ENCODE measurements at regions not wholly inside any gene's neighbourhood (a gene's known extent, or its start where the extent isn't known, plus 50 kb on each side); places are given as distances from the start of the nearest gene placed in this dataset.

GRCh38 chr3:72418244-72418643, 430.0 kb downstream of the SHQ1 start:
- DNase-seq (ENCODE audit: insufficient read length, low spot score) (no peak), FAIRE-seq (no peak)
- no peak for TF ChIP-seq POLR2A (IDR thresholded peaks at IDR 0.05; ENCODE audit: low read depth, low read length)

- no peak for DNase-seq (ENCODE audit: insufficient read length, low spot score)
- FAIRE-seq: no peak
- no peak for TF ChIP-seq POLR2A (IDR thresholded peaks at IDR 0.05; ENCODE audit: low read depth, low read length)
Observed at GRCh38 chr3:72414481-72415016, 433.7 kb downstream of the SHQ1 start.

GRCh38 chr3:72413228-72413627, 435.0 kb downstream of the SHQ1 start:
- peak; percentile 55 for FAIRE-seq
- no peak for DNase-seq (ENCODE audit: insufficient read length, low spot score)
- no peak for TF ChIP-seq POLR2A (IDR thresholded peaks at IDR 0.05; ENCODE audit: low read depth, low read length)

GRCh38 chr3:72412340-72412956, 435.8 kb downstream of the SHQ1 start:
- no peak for DNase-seq (ENCODE audit: insufficient read length, low spot score)
- no peak for TF ChIP-seq POLR2A (IDR thresholded peaks at IDR 0.05; ENCODE audit: low read depth, low read length)
- FAIRE-seq: no peak

- FAIRE-seq (peak; percentile 41), DNase-seq (ENCODE audit: insufficient read length, low spot score) (no peak)
- TF ChIP-seq POLR2A (IDR thresholded peaks at IDR 0.05; ENCODE audit: low read depth, low read length): no peak
Observed at GRCh38 chr3:72411843-72412242, 436.4 kb downstream of the SHQ1 start.

GRCh38 chr3:72411126-72411525, 437.1 kb downstream of the SHQ1 start:
- TF ChIP-seq POLR2A (IDR thresholded peaks at IDR 0.05; ENCODE audit: low read depth, low read length): no peak
- no peak for DNase-seq (ENCODE audit: insufficient read length, low spot score)
- FAIRE-seq: no peak

GRCh38 chr3:72408983-72409779, 439.1 kb downstream of the SHQ1 start:
- no peak for FAIRE-seq
- no peak for TF ChIP-seq POLR2A (IDR thresholded peaks at IDR 0.05; ENCODE audit: low read depth, low read length)
- no peak for DNase-seq (ENCODE audit: insufficient read length, low spot score)

- TF ChIP-seq POLR2A (IDR thresholded peaks at IDR 0.05; ENCODE audit: low read depth, low read length): no peak
- DNase-seq (ENCODE audit: insufficient read length, low spot score): no peak
- peak; percentile 6 for FAIRE-seq
Observed at GRCh38 chr3:72407766-72408165, 440.5 kb downstream of the SHQ1 start.

- DNase-seq (ENCODE audit: insufficient read length, low spot score) (no peak), FAIRE-seq (no peak)
Observed at GRCh38 chr3:72405943-72406566, 442.2 kb downstream of the SHQ1 start.

GRCh38 chr3:72401005-72401545, 447.2 kb downstream of the SHQ1 start:
- FAIRE-seq (no peak), DNase-seq (ENCODE audit: insufficient read length, low spot score) (no peak)
- no peak for TF ChIP-seq POLR2A (IDR thresholded peaks at IDR 0.05; ENCODE audit: low read depth, low read length)

More at GRCh38 chr3:72405943-72406566, 442.2 kb downstream of the SHQ1 start:
- TF ChIP-seq POLR2A (IDR thresholded peaks at IDR 0.05; ENCODE audit: low read depth, low read length): no peak

- DNase-seq (ENCODE audit: insufficient read length, low spot score) (no peak), FAIRE-seq (no peak)
- TF ChIP-seq POLR2A (IDR thresholded peaks at IDR 0.05; ENCODE audit: low read depth, low read length): no peak
Observed at GRCh38 chr3:72398781-72399180, 449.5 kb downstream of the SHQ1 start.

- no peak for FAIRE-seq
- TF ChIP-seq POLR2A (IDR thresholded peaks at IDR 0.05; ENCODE audit: low read depth, low read length): no peak
- DNase-seq (ENCODE audit: insufficient read length, low spot score): no peak
Observed at GRCh38 chr3:72397586-72397985, 450.7 kb downstream of the SHQ1 start.

- DNase-seq (ENCODE audit: insufficient read length, low spot score) (no peak), FAIRE-seq (no peak)
- TF ChIP-seq POLR2A (IDR thresholded peaks at IDR 0.05; ENCODE audit: low read depth, low read length): no peak
Observed at GRCh38 chr3:72396899-72397298, 451.3 kb downstream of the SHQ1 start.

GRCh38 chr3:72395776-72396311, 452.4 kb downstream of the SHQ1 start:
- no peak for FAIRE-seq
- TF ChIP-seq POLR2A (IDR thresholded peaks at IDR 0.05; ENCODE audit: low read depth, low read length): no peak
- no peak for DNase-seq (ENCODE audit: insufficient read length, low spot score)

All from H54 (cell line).